ENCODE measurements at regions not wholly inside any gene's neighbourhood (a gene's known extent, or its start where the extent isn't known, plus 50 kb on each side); places are given as distances from the start of the nearest gene placed in this dataset.
"Not testable (repeated sequence)": the region's sequence is repeated elsewhere in the genome, so short reads cannot be mapped to it uniquely, and the experiment has no call there.

DNA sequence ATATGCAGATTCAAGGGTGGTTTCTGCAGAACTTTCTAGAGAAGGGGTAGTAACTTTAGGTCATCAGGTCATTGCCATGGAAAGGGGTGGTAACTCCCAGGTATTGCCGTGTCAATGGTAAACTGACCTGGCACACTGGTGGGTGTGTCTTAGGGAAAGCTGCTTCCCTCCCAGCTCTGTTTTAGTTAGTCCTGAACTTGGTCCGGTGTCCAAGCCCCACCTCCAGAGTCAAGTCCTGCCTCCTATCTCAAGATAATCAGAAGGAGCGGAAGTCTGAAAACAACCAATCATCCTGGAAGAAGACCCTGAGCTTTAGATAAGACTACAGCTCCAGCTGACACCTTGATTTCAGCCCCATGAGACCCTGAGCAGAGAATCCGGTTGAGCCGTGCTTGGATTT is 74.2 kb downstream of the NPIPB5 start:
- TF ChIP-seq, protein P1, sequence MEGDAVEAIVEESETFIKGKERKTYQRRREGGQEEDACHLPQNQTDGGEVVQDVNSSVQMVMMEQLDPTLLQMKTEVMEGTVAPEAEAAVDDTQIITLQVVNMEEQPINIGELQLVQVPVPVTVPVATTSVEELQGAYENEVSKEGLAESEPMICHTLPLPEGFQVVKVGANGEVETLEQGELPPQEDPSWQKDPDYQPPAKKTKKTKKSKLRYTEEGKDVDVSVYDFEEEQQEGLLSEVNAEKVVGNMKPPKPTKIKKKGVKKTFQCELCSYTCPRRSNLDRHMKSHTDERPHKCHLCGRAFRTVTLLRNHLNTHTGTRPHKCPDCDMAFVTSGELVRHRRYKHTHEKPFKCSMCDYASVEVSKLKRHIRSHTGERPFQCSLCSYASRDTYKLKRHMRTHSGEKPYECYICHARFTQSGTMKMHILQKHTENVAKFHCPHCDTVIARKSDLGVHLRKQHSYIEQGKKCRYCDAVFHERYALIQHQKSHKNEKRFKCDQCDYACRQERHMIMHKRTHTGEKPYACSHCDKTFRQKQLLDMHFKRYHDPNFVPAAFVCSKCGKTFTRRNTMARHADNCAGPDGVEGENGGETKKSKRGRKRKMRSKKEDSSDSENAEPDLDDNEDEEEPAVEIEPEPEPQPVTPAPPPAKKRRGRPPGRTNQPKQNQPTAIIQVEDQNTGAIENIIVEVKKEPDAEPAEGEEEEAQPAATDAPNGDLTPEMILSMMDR (conservative IDR thresholded peaks at IDR 0.05; ENCODE audit: low read depth, low read length): not testable (repeated sequence)
- not testable (repeated sequence) for TF ChIP-seq EZH2 (IDR thresholded peaks at IDR 0.05; ENCODE audit: borderline replicate concordance, low read depth, low read length, poor library complexity, severe bottlenecking)

Data from A673 (cell line).